KOPT-K1 (cell line): ENCODE measurements at regions not wholly inside any gene's neighbourhood (a gene's known extent, or its start where the extent isn't known, plus 50 kb on each side); places are given as distances from the start of the nearest gene placed in this dataset.

Source experiments
- H3K27ac ChIP-seq: fragments of 200-600 bp; sonication (generic); 2 replicates; pipeline ENCODE4 v1.5.1; 2016; ENCODE audit warnings: antibody characterized with exemption, mild to moderate bottlenecking, low read depth, low read length; ENCODE audit not compliant: poor library complexity, severe bottlenecking
- H3K36me3 ChIP-seq: fragments of 200-600 bp; sonication (generic); 2 replicates; pipeline ENCODE4 v1.5.1; 2017; ENCODE audit warnings: antibody characterized with exemption, mild to moderate bottlenecking, low read length, moderate library complexity; ENCODE audit not compliant: insufficient read depth
- H3K9me3 ChIP-seq: fragments of 200-600 bp; sonication (generic); 2 replicates; pipeline ENCODE4 v1.5.1; 2017; ENCODE audit warnings: antibody characterized with exemption, low read length, mild to moderate bottlenecking; ENCODE audit not compliant: insufficient read depth, poor library complexity, severe bottlenecking

GRCh38 chr18:24662412-24662821 is 202.0 kb downstream of the HRH4 start:
- no peaks in the 10 kb centered on the region for H3K9me3 ChIP-seq
- H3K36me3 ChIP-seq, result no peaks in the 10 kb centered on the region

GRCh38 chr18:24663026-24663425 is 202.6 kb downstream of the HRH4 start:
- Histone ChIP-seq H3K36me3 (no peaks in the 10 kb centered on the region), H3K9me3 (no peaks in the 10 kb centered on the region), H3K27ac (no peak overlapping the region)

More at GRCh38 chr18:24662412-24662821, 202.0 kb downstream of the HRH4 start:
- H3K27ac ChIP-seq, result no peak overlapping the region

- Histone ChIP-seq H3K27ac (no peak overlapping the region), H3K9me3 (no peaks in the 10 kb centered on the region), H3K36me3 (no peaks in the 10 kb centered on the region)
Observed at GRCh38 chr18:24669015-24669414, 208.6 kb downstream of the HRH4 start.

- no peak overlapping the region for H3K27ac ChIP-seq
- no peaks in the 10 kb centered on the region for H3K9me3 ChIP-seq
- H3K36me3 ChIP-seq, result no peaks in the 10 kb centered on the region
Observed at GRCh38 chr18:24669502-24669901, 209.1 kb downstream of the HRH4 start.

GRCh38 chr18:24672165-24672941 is 211.9 kb downstream of the HRH4 start:
- no peaks in the 10 kb centered on the region for H3K9me3 ChIP-seq
- H3K36me3 ChIP-seq, result no peaks in the 10 kb centered on the region
- H3K27ac ChIP-seq, result no peak overlapping the region

GRCh38 chr18:24674200-24674599 is 213.8 kb downstream of the HRH4 start:
- Histone ChIP-seq H3K36me3 (no peaks in the 10 kb centered on the region), H3K27ac (no peak overlapping the region), H3K9me3 (no peaks in the 10 kb centered on the region)

- no peaks in the 10 kb centered on the region for H3K36me3 ChIP-seq
- no peak overlapping the region for H3K27ac ChIP-seq
- no peaks in the 10 kb centered on the region for H3K9me3 ChIP-seq
Observed at GRCh38 chr18:24674605-24675004, 214.2 kb downstream of the HRH4 start.

GRCh38 chr18:24677011-24677410 is 216.6 kb downstream of the HRH4 start:
- Histone ChIP-seq H3K9me3 (no peaks in the 10 kb centered on the region), H3K36me3 (no peaks in the 10 kb centered on the region)

GRCh38 chr18:24678107-24678506 is 217.7 kb downstream of the HRH4 start:
- no peak overlapping the region for H3K27ac ChIP-seq
- no peaks in the 10 kb centered on the region for H3K9me3 ChIP-seq
- H3K36me3 ChIP-seq, result no peaks in the 10 kb centered on the region

More at GRCh38 chr18:24677011-24677410, 216.6 kb downstream of the HRH4 start:
- no peak overlapping the region for H3K27ac ChIP-seq

GRCh38 chr18:24678626-24679025 is 218.2 kb downstream of the HRH4 start:
- Histone ChIP-seq H3K9me3 (no peaks in the 10 kb centered on the region), H3K36me3 (no peaks in the 10 kb centered on the region), H3K27ac (no peak overlapping the region)

GRCh38 chr18:24679062-24679461 is 218.6 kb downstream of the HRH4 start:
- H3K27ac ChIP-seq, result no peak overlapping the region
- H3K36me3 ChIP-seq, result no peaks in the 10 kb centered on the region
- no peaks in the 10 kb centered on the region for H3K9me3 ChIP-seq

GRCh38 chr18:24683925-24684324 is 223.5 kb downstream of the HRH4 start:
- Histone ChIP-seq H3K27ac (no peak overlapping the region), H3K36me3 (no peaks in the 10 kb centered on the region), H3K9me3 (no peaks in the 10 kb centered on the region)

- Histone ChIP-seq H3K36me3 (no peaks in the 10 kb centered on the region), H3K9me3 (no peaks in the 10 kb centered on the region), H3K27ac (no peak overlapping the region)
Observed at GRCh38 chr18:24685254-24685959, 225.0 kb downstream of the HRH4 start.

GRCh38 chr18:24695168-24695567 is 234.7 kb downstream of the HRH4 start:
- peaks cover 9% of the 10 kb centered on the region for H3K9me3 ChIP-seq
- H3K36me3 ChIP-seq, result no peaks in the 10 kb centered on the region
- no peak overlapping the region for H3K27ac ChIP-seq

GRCh38 chr18:24702001-24702515 is 241.6 kb downstream of the HRH4 start:
- peaks cover 11% of the 10 kb centered on the region for H3K9me3 ChIP-seq
- no peak overlapping the region for H3K27ac ChIP-seq
- H3K36me3 ChIP-seq, result no peaks in the 10 kb centered on the region
